NCI-H460 (cell line): ENCODE measurements at regions not wholly inside any gene's neighbourhood (a gene's known extent, or its start where the extent isn't known, plus 50 kb on each side); places are given as distances from the start of the nearest gene placed in this dataset.

ENCODE experiments used
- DNase-seq: peaks from one replicate; pipeline ENCODE4 v3.0.0-alpha.2; 2016; ENCODE audit warnings: low read depth; ENCODE audit errors: extremely low read depth

- no peak for DNase-seq
Measured at GRCh38 chr5:124591583-124591982, 154.9 kb downstream of the ZNF608 start.

- no peak for DNase-seq
Measured at GRCh38 chr5:124590686-124591085, 155.8 kb downstream of the ZNF608 start.

GRCh38 chr5:124587280-124587679 lies 159.2 kb downstream of the ZNF608 start:
- DNase-seq: no peak

GRCh38 chr5:124584991-124585715 lies 161.3 kb downstream of the ZNF608 start:
- DNase-seq: no peak

DNA sequence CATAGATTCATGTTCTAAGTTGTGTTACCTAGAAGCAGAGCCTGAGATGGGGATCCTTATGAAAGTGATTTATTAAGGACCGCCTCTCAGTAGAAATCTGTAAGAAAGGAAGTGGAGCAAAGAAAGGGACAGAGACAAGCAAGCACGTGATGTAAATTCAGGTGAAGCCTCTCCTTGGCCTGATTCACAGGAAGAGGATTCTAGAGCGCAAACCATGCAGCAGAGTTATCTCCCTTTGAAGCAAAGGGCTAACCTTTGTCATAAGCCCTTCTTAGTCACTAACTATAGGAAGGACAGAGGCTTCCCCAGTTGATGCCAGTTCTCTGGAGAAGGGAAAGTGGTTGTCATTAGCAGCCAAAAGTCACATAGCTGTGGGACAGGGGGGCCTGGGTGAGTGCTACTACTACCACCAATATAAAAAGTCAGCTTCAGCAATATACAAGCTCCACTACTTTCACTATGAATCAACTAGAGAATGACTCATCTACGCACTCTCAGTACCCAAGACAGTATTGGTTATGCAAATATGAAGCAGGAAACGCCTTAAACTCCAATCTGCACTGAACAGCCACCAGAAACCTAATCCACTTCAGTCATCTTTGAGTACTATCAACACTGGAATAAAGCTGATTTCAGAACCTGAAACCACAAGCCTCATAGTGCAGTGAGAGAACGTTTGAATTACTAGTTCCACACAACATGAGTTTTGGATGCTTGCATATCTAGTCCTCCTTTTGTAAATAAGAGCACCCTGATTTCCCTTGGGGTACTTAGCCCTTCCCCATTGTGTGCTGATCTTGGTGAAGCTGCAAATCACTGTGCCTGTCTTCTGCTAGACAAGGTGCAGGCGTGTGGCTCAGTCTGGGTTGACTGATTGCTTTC lies 162.7 kb downstream of the ZNF608 start:
- DNase-seq: no peak

- DNase-seq: no peak
Measured at GRCh38 chr5:124582561-124582840, 163.9 kb downstream of the ZNF608 start.

DNA sequence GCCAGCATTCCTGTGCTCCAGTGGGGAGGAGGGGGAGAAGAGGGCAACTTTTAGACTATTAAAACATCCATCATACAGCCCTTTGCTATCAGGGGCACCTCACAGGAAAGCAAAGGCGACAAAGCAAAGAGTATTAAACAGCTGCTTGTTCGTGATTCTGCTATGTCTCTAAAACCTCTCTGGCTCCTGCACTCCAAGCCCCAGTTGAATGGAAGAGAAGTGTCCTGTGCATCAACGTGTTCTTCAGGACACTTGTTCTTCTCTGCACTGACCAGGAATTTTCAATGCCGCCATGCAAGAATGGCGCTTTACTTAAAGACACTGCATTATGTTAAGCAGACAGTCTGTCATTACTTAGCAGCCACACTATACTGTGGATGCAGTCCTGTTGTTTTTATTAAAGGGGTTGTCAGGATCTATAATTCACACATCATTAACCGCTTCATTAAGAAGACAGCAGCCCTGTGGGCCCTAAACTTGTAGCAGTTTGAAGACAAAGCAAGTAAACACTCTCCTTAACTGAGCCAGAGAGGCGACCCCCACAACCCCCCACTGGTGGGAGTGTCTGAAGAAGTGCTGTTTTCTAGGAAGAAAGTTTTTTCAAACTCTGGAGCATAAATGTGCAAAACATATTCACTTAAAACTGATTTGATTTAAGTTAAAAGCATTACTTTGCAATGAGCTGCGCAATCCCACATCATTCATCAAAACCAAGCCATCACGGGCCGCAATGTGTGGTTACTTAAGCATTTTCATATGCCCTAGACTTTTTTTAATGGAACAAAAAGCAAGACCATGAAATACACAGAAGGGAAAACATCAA lies 164.5 kb downstream of the ZNF608 start:
- no peak for DNase-seq

GRCh38 chr5:124580925-124581737 lies 165.3 kb downstream of the ZNF608 start:
- DNase-seq: no peak

DNA sequence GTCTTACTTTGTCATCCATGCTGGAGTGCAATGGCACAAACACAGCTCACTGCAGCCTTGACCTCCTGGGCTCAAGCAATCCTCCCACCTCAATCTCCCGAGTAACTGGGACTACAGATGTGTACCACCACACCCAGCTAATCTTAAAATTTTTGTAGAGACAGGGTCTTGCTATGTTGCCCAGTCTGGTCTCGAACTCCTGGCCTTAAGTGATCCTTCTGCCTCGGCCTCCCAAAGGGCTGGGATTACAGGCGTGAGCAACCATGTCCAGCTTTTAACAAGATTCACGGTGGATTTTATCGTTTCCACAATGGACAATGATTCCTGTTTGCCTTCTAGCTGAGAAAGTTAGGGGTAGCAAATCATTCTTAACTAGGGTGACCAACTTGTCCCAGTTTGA lies 165.9 kb downstream of the ZNF608 start:
- DNase-seq: no peak

DNA sequence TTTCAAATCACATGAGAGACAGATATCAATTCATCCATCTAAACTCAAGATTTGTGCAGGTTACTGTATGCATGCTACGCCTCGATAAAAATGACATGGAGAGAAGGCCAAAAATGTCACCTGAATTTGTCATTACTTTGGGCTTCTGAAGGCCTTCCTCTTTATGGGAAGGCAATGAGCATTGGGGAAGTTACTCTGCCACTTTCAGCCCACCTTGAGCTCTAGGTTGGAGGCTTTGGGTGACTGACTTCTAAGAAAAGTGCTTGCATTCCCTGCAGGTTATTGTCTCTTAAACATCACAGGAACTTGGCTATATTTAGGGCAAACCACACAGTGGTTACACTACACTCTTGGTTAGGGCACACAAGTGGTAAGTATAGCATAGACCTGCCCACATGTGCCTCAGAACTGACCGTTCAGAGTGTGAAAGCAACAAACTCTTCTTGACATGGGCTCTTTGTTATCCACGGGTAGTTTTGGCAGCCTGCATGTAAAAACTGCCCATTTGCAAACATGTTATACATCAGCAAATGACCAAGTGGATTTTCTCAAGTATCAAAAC lies 169.5 kb downstream of the ZNF608 start:
- no peak for DNase-seq

DNA sequence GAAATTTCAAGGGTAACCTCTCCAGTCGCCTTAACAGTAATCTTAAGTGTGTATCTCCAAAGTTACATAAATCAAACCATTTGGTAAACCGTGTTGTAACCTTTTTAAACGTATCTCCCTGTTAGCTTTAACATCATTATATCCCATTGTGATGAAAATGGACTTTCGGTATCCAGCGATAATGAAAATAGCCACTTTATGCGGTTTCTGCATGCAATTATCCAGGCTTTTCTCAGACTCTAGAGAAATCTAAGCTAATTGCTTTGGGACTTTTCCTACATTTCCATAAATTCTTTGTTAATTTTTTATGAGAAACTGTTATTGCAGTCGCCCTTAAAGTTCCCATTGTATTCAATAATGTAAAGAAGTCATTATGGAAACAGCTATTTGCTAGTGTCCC lies 170.7 kb downstream of the ZNF608 start:
- DNase-seq: no peak

GRCh38 chr5:124574521-124575436 lies 171.7 kb downstream of the ZNF608 start:
- no peak for DNase-seq

DNA sequence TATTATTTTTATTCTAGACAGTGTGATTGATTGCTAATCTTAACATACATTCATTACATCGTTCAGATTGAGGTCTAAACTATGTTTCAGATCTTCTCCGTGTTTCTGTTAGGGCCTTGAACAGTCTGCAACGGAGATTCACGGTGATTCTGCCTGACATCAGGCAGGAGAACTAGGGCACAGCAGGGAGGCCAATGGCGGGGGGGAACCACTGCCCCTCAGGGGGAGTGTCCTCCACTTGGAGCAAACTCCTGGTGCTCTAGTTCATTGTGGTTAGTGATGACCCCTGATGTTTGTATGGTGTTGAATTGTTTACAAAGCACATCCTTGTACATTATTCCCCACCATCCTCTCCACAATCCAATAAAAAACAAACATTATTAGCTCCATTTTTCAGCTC lies 173.5 kb downstream of the ZNF608 start:
- no peak for DNase-seq

DNA sequence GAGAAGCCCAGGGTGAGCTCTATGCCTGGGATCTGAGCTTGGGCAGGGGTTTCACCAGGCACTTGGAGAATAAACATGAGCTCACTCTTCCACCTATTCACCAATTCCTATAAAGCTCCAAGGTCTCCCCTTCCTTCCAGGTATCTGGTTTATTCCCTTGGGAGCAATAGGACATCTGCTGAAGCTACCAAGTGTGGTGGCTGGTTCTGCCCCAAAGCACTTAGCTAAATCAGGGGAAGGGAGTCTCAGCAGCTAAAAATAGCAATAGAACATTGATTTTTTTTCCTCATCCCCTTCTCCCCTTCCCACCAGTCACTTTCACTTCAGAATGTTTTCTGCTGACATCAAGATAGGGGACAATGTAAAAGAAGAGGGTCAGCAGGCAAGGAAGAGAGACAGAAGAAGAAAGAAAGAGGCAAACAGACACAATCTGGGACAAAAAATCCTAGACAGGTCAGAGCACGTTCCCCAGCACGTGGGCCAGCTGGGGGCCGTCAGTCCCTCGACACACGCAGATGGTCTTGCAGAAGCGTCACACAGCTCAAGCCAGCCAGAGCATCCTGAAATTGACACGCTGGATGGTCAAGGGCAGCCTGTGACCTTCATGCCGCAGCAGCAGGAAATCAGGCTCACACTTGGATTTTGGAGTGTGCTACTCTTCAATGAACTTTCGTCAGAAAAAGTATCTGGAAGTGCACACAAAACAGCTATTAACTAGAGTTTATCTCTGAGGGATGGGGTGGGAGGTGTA lies 176.0 kb downstream of the ZNF608 start:
- no peak for DNase-seq

GRCh38 chr5:124566875-124567450 lies 179.5 kb downstream of the ZNF608 start:
- no peak for DNase-seq

- DNase-seq: no peak
Measured at GRCh38 chr5:124561451-124561850, 185.0 kb downstream of the ZNF608 start.

- DNase-seq: no peak
Measured at GRCh38 chr5:124560370-124560769, 186.1 kb downstream of the ZNF608 start.

DNA sequence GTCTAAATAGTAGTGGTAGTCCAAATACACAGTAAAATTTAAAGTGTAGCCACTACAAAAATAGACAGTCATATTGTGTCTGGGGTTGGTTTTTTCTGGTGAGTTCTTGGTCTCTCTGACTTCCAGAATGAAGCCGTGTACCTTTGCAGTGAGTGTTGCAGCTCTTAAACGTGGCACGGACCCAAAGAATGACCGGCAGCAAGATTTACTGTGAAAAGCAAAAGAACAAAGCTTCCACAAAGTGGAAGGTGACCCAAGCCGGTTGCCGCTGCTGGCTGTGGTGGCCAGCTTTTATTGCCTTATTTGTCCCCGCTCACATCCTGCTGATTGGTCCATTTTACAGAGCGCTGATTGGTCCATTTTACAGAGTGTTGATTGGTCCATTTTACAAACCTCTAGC lies 188.7 kb downstream of the ZNF608 start:
- DNase-seq: no peak
